ENCODE measurements at regions not wholly inside any gene's neighbourhood (a gene's known extent, or its start where the extent isn't known, plus 50 kb on each side); places are given as distances from the start of the nearest gene placed in this dataset.

DNA sequence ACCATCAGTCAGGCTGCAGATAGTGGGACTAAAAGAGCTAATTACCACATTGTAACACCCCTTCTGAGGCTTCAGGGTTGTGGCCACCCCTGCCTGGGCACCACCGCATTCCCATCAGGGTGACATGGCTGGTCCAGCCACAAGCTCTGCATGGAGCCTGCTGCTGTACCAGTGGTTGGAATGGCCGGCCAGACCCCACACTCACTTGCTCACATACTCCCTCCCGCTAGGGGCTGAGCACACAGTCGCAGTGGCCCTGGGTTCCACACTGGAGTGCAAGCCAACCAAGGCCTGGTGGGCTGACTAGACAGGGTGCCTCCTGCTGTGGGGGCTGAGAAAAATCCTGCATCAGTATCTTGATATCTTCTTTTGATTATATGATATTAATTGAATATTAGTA, 182.8 kb upstream of the STK17B start:
- TF ChIP-seq CTCF (IDR thresholded peaks at IDR 0.05; ENCODE audit: extremely low read depth in 1 of 2, insufficient read depth in 1 of 2, low read depth in 1 of 2, low read length in 2 of 2) (no peak), POLR2A (IDR thresholded peaks at IDR 0.05; ENCODE audit: low read depth, low read length) (no peak), MYC (IDR thresholded peaks at IDR 0.05; ENCODE audit: low read depth, low read length) (no peak), FOS (IDR thresholded peaks at IDR 0.05; ENCODE audit: borderline replicate concordance, insufficient read depth, low read length) (no peak), POLR2AphosphoS5 (IDR thresholded peaks at IDR 0.05; ENCODE audit: insufficient read depth, low read depth, low read length) (no peak)

All from endothelial cell of umbilical vein (primary cell).